Nucleus accumbens (tissue), 56 donors: ENCODE measurements at regions not wholly inside any gene's neighbourhood (a gene's known extent, or its start where the extent isn't known, plus 50 kb on each side); places are given as distances from the start of the nearest gene placed in this dataset.
"Not testable (repeated sequence)": the region's sequence is repeated elsewhere in the genome, so short reads cannot be mapped to it uniquely, and the experiment has no call there.

ENCODE experiments used
- DNase-seq, 56 donors: peaks; one replicate each; lab custom pipeline; 2025; lab: John Stamatoyannopoulos, UW

DNA sequence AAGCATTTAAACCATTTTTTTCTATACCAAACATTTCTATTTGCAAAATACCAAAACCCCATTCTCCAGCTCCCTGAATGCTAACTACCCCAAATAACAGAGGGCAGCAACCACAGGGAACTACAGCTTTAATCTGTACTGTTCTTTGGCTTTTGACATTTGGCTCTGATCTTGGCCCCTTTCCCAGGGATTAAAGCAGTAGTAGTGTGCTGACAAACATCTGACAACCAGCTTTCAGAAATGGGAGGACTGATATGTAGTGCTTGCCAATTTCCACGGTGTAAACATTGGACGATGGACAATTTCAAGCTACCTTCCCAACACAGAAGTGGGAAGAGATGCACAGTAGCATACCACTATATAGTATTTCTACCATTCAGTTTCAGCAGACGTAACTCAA lies 88.4 kb upstream of the TEAD1 start:
- DNase-seq = no peak

DNA sequence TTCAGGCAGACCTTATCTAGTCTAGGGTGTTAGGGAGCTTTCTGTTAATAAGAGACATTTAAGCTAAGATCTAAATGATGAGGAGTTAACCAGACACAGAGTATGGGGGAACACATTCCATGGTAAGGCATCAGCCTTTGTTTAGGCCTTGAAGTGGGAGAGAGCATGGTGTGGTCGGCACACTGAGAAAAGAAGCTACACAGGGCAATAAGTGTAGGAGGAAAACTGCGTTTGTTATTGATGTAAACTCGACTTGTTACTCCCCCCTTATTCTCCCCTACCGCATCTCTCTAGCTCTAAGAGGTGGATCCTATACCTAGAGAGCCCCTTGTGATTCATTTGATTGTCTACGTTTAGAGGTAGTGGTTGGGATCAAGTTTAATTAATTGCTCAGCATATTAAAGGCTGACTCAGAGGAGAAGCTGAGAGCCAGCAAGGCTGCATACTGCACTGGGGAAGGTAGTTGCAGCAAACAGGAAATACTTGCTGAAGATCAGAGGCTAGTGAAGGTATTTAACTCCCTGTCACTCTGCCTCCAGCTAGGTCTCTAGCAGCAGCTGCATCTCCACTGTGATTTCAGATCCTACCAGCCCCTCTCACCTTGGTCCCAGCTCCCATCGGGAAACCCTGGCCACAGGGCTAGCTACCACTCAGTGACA lies 86.8 kb upstream of the TEAD1 start:
- no peak for DNase-seq

DNA sequence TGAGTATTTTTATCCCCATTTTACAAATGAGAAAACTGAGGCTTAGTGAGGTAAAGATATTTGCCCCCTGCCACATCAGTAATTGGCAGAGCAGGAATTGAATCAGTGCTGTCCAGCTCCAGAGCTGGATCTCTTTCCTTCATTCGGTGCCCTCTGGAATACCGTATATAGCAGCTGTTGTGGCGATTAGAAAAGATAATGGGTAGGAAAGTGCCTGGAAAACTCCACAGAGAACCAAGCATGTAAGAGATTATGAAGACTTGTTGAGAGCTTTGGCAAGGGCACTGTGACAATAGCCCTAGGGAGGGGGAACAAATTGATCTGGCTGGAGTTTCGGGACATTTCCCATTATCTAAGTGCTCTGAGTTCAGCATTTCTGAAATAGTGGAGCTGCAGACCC lies 82.5 kb upstream of the TEAD1 start:
- DNase-seq = no peak

DNA sequence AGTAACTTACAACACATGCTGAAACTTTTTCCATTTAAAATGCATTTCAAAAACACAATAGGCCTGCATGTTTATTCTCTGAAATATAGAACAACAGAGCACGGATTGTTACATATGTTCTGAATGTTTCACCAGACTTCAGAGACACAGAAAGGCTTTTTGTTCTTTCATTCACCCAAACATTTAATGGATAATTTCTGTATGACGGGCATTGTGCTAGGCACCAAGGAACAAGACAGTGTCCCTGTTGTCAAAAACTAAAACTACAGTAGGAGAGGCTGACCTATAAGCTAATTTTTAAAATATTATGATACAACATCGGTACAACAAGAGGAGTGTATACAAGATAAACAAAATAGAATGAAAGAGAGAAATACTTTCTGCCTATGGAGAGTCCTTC lies 81.9 kb upstream of the TEAD1 start:
- DNase-seq = no peak

DNA sequence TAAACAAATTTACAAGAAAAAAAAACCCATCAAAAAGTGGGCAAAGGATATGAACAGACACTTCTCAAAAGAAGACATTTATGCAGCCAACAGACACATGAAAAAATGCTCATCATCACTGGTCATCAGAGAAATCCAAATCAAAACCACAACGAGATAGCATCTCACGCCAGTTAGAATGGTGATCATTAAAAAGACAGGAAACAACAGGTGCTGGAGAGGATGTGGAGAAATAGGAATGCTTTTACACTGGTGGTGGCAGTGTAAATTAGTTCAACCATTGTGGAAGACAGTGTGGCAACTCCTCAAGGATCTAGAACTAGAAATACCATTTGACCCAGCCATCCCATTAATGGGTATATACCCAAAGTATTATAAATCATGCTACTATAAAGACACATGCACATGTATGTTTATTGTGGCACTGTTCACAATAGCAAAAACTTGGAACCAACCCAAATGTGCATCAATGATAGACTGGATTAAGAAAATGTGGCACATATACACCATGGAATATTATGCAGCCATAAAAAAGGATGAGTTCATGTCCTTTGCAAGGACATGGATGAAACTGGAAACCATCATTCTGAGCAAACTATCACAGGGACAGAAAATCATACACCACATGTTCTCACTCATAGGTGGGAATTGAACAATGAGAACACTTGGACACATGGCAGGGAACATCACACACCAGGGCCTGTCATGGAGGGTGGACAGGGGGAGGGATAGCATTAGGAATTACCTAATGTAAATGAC lies 79.0 kb upstream of the TEAD1 start:
- not testable (repeated sequence) for DNase-seq

DNA sequence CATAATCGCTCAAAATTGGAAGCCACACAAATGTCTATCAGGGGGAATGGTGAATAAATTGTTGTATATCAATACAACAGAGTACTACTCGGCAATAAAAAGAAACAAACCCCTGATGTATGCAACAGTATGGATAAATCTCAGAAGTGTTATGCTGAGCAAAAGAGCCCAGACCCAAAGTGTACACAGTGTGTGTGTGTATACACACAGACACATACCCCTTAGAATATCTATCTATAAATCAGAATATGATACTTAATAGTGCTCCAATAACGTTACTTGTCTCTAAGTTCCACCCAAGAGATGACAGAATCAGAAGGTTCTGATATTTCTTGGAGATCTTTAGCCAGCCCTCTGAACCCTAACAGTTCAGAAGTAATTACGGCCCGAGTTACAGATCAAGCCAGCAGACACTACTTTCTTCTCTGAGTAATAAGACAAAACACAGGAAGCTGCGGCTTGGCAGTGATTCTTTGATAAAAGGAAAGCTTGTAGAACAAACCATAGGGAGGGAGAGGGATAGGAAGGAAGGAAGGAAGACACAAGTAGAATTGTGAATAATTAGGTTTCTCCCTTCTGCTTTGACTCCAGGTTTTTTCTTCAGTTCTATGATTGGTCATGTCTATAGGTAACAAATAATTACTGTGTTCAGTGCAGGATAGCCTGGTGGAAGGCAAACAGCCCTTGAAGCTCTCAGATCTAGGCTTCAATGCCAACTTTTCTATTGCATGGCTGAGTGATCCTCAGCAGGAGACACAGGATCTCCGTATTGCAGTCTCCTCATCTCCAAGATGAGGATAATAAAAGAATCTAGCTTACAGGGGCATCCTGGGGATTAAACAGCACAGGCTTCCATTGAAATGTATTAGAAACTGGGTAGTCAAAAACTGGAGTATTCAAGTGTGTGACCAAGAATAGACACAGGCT lies 75.6 kb upstream of the TEAD1 start:
- no peak for DNase-seq

DNA sequence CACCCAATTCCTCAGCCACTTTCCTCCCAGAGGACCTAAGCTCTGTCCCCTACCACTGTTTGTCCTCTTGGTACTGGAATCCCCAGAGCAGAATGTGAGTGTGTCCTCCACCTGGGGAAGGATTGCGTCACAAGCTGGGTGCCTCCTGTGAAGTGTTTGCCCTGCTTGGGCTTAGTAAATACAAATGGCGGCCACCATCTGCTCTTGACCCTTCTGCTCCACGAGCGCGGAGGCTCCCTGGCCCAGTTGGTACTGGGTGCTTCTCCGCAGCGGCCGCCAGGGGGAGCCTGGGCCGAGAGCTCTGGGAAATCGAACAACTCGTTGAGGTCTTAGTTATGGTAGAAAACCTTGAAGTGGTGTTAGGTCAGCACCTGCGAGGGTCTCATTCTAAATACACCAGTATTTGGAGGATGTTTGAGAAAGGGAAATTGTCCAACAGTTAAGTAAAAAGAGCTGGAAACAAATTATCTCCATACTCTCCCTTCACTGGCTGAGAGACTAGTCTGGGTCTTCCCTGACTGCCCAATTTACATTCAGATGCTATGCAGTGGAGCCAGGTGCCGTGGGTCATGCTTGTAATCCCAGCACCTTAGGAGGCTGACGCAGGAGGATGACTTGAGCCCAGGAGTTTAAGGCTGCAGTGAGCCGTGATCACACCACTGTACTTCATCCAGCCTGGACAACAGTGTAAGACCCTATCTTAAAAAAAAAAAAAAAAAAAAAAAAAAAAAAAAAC lies 74.6 kb upstream of the TEAD1 start:
- peak in 27 of 56 donors; percentile 0 to 54 (median 7) for DNase-seq

DNA sequence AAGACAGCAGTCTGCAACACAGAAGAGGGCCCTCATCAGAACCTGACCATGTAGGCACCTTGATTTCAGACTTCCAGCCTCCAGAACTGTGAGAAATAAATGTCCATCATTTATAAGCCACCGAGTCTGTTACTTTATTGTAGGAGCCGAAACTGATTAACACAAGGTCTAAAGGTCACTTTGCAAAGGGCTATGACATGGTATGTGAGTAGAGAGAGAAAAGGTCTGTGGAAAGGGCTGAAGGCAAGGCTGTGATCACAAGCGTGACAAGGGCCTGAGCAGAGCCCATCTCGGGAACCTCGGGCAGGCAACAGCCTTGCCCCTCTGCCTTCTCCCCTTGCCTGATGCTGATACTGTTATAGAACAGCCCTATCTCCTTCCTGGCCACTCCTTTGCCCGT lies 73.4 kb upstream of the TEAD1 start:
- no peak for DNase-seq

DNA sequence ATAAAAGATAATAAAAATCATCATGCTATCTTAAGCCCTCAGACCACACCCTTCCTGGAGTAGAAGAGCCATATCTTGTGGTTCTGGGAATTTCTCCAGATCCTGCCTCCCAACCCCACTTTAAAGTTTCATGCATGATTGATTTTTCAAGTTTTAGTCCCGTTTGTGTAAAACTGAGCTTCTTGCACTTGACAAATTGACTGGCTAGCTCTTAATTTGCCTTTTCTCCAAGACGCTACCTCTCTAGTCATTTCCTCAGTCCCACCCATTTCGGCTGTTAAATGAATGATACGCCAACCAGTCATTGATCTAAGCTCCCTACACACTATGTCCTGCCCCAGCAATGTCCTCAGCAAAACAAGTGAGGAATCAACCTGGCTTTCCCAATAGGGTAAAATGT lies 71.8 kb upstream of the TEAD1 start:
- DNase-seq = no peak

DNA sequence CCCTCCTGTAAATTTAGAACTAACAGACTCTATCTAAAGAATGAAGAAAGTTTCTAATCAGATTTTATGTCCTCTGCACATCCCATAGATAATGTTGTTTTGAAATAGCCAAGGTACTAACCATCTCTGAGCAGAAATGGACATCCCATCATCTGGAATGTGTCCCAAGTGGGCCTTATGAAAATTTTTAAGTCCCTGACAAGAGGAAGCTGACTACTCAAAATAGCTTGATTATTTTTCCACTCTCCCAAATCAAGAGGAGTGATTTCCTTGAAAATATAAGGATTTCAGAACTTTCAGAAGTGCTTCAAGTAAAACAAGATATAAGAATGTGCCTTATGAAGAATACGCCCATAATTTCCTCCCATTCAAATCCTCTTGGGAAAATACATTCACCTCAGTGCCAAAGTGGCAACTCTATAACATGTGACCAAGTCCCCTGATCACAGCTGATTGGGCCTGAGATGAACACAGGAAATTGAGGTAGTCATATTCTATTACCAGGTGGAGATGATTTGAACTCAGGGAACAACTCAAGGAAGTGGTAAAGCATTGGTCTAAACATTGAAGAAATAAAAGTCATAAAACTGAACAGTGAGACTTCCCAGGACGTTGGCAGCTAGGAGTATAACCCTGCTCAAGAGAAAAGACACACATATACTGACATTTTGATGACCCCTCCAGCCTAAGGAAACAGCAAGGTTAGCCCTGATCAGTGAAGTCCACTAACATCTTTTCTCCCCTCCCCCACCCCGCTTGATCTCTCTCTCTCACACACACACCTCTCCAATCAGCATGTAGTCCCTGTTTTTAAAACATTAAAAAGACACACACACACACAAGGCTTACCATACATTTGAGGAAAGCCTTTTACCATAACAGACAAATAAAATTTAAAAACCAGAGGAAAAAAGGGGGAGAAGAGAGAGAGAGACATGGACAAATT lies 70.8 kb upstream of the TEAD1 start:
- no peak for DNase-seq

DNA sequence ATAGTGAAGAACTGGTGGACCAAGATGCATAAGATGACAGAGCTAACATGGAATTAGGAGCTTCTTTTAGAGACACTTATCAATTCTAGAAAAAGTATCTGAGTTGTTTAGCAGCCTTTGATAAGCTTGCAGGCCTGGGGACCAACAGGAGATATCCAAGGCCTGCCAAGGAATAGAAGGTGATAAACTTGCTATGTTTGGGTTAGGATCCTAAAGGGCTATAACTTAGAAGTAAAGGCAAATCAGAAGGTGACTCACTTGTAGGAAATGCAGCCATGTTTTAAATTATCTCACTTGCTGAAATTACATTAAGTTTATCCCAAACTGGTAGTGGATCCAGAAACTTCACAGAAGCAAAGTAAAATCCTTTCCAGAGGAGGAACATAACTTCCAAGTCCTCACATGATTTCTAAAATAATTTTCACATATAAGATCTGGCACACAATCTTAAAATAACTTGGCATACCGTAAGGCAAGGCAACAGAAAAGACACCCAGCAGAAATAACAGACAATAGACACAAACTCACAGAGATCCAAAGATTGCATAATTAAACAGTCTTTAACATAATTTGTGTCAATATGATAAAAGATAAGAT lies 69.6 kb upstream of the TEAD1 start:
- DNase-seq = no peak

DNA sequence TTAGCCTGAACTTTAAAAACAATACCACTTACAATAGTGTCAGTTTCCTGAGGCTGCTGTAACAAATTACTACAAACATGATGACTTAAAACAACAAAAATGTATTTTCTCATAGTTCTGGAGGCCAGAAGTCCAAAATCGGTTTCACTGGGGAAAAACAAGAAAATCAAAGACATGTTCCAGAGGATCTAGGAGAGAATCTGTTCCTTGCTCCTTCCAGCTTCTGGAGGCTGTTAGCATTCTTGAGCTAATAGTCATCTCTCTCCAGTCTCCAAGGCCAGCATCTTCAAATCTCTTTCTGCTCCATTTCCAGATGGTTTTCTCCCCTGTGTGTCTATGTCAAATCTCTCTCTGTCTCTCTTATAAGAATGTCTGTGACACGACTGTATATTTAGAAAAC lies 67.6 kb upstream of the TEAD1 start:
- DNase-seq = no peak

DNA sequence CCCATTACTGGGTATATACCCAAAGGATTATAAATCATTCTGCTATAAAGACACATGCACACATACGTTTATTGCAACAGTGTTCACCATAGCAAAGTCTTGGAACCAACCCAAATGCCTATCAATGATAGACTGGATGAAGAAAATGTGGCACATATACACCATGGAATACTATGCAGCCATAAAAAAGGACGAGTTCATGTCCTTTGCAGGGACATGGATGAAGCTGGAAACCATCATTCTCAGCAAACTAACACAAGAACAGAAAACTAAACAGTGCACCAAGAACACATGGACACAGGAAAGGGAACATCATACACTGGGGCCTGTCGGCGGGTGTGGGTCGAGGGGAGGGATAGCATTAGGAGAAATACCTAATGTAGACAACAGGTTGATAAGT lies 65.5 kb upstream of the TEAD1 start:
- not testable (repeated sequence) for DNase-seq

DNA sequence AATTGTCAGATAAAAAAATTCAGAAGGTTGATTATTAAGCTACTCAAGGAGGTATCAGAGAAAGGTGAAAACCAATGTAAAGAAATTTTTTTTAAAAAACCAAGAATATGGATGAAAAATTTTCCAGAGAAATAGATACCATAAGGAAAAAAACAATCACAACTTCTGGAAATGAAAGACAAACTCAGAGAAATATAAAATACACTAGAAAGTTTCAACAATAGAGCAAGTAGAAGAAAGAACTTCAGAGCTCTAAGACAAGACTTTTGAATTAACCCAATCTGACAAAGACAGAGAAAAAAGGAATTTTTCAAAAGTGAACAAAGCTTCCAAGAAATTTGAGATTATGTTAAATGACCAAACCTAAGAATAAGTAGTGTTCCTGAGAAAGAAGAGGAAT lies 62.9 kb upstream of the TEAD1 start:
- DNase-seq = no peak

DNA sequence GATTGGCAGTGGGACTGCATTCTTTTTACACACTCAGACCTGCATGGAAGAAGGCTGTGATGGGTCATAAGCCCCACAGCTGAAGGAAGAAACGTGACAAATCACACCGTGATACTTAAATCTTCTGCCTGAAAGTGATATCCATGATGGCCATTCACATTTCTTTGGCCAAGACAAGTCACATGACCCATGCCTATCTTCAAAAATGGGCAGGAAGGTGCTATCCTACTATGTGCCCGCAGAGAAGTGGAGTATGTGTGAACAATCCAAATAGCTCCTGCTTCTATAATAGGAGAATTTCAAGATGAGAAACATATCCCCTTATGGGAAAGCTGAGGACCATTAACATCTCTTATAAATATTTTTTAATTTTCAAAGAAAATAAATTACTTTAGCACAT lies 56.6 kb upstream of the TEAD1 start:
- DNase-seq = no peak

DNA sequence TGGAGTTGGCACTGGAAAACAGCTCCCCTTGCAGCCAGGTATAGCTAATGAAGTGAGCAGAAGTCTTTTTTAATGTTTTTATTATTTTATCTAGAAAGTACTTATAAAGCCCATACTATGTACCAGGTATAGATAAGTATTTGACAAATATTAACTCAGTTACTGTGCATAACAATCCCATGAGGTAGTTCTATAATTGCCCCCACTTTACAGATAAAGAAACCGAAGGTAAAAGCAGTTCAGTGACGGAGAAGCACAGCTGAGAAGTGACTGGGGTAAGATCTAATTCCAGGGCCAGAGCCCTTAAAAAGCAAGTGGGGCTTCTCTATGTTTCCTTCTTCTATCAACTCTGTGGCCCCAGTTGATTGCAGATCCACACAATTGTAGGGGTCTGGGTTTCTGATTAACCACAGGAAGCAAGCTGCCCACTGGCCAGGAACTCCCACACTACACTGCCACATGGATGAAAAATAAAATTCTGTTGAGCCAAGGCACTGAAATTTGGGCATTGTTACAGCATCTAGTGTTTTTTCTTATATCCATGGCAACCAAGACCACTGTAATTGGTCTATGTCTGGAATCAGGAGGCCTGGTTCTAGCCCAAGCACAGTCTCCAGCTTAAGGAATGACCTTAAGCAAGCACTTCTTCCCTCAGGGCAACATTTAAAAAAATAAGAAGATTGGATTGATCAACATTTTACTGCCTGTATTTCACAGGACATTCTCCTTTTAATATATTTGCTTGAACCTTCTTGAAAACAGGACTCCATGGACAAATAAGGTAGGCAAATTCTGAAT lies 55.3 kb upstream of the TEAD1 start:
- DNase-seq = no peak

DNA sequence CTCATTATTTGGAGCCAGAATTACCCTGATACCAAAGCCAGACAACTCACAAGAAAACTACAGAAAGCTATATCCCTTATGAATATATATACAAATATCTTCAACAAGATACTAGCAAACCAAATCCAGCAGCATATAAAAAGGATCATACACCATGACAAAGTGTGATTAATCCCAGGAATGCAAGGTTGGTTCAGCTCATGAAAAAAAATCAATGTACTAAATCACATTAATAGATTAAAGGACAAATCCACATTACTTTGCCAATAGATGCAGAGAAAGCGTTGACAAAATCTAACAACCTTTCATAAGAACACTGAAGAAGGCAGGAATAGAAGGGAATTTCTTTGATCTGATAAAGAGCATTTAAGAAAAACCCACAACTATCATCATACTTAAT lies 50.4 kb upstream of the TEAD1 start:
- no peak for DNase-seq
